AG04450 (cell line): ENCODE measurements at regions not wholly inside any gene's neighbourhood (a gene's known extent, or its start where the extent isn't known, plus 50 kb on each side); places are given as distances from the start of the nearest gene placed in this dataset.

Source experiments
- CTCF ChIA-PET: fragments of 300-600, 350-600 bp; formaldehyde crosslinking; extraction: SDS; loops from one replicate; lab custom pipeline; 2022; ENCODE audit warnings: antibody characterized with exemption, inconsistent platforms; lab: Charles Lee
- POLR2A ChIA-PET: fragments of 350-600 bp; formaldehyde crosslinking; extraction: SDS; loops from one replicate; lab custom pipeline; 2021; ENCODE audit warnings: antibody characterized with exemption, inconsistent platforms; lab: Yijun Ruan, JAX
- DNase-seq: peaks from one replicate; pipeline ENCODE4 v3.0.0-alpha.2; 2011; ENCODE audit warnings: low read depth, low spot score
- H3K27ac ChIP-seq: one replicate; pipeline ENCODE4 v1.5.1; 2012; ENCODE audit warnings: low read depth, low read length, control low read depth
- H3K27me3 ChIP-seq: one replicate; pipeline ENCODE4 v1.6.0; 2012; ENCODE audit warnings: low read length; ENCODE audit not compliant: control insufficient read depth, insufficient read depth
- H3K4me3 ChIP-seq: 2 replicates; pipeline ENCODE4 v1.5.1; 2011; ENCODE audit warnings: mild to moderate bottlenecking, low read depth, low read length, control low read depth
- H3K9me3 ChIP-seq: 2 replicates; pipeline ENCODE4 v1.5.1; 2012; ENCODE audit warnings: low read length; ENCODE audit not compliant: control insufficient read depth, insufficient read depth
- TF ChIP-seq, protein P1 (sequence below): IDR thresholded peaks from 2 replicates; pipeline ENCODE4 v1.5.1; 2011; ENCODE audit warnings: low read depth, low read length, control low read depth, inconsistent platforms

DNA sequence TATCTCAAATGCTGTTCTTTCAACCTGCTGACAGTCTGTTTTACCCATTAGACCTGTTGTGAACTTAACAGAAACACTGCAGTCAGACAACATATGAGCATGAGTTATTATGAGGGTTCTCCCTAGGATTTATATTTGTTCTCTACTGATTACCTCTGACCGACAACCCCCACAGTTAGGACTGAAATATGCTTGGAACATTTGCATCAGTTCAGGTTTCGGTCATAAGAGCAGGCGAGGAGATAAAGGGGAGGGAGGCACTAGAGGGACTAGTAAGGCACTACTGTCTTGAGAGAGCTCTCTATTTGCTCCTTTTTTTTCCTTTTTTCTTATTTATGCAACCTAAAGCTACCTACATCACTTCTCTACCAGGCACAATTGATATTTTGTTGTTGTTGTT lies 133.2 kb upstream of the REG3G start:
- DNase-seq = no peak
- no peaks in the 10 kb centered on the region for H3K27me3 ChIP-seq
- H3K9me3 ChIP-seq = peaks cover 17% of the 10 kb centered on the region
- ChIA-PET CTCF (no interaction called here), POLR2A (no interaction called here)
- H3K27ac ChIP-seq = no peak overlapping the region
- TF ChIP-seq, protein P1, sequence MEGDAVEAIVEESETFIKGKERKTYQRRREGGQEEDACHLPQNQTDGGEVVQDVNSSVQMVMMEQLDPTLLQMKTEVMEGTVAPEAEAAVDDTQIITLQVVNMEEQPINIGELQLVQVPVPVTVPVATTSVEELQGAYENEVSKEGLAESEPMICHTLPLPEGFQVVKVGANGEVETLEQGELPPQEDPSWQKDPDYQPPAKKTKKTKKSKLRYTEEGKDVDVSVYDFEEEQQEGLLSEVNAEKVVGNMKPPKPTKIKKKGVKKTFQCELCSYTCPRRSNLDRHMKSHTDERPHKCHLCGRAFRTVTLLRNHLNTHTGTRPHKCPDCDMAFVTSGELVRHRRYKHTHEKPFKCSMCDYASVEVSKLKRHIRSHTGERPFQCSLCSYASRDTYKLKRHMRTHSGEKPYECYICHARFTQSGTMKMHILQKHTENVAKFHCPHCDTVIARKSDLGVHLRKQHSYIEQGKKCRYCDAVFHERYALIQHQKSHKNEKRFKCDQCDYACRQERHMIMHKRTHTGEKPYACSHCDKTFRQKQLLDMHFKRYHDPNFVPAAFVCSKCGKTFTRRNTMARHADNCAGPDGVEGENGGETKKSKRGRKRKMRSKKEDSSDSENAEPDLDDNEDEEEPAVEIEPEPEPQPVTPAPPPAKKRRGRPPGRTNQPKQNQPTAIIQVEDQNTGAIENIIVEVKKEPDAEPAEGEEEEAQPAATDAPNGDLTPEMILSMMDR = no peak
- H3K4me3 ChIP-seq = no peak overlapping the region

GRCh38 chr2:78895022-78895421 lies 130.5 kb upstream of the REG3G start:
- ChIA-PET POLR2A (no interaction called here), CTCF (no interaction called here)
- TF ChIP-seq, protein P1 = no peak

DNA sequence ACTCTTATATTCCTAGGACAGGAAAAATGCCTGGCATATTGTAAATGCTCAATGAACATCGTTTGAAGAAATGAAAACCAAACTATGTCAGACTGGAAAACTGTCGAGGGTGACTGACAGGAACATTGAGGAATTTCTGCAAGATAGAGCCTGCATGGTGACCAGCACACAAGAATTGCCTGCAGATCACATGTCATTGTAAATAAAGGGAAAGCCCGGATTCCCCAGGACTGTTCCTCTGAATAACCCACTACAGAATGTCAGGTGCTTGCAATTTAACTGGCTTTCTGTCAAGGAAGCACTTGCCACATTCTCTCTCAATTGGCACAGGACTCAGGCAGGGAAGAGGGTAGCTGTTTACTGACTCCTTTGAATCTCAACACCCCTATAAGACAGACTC lies 129.0 kb upstream of the REG3G start:
- CTCF ChIA-PET = no interaction called here
- POLR2A ChIA-PET = no interaction called here
- Histone ChIP-seq H3K4me3 (no peak overlapping the region), H3K27me3 (no peaks in the 10 kb centered on the region), H3K9me3 (peaks cover 10% of the 10 kb centered on the region), H3K27ac (no peak overlapping the region)
- TF ChIP-seq, protein P1 = no peak
- no peak for DNase-seq

More at GRCh38 chr2:78895022-78895421, 130.5 kb upstream of the REG3G start:
- no peak for DNase-seq
- H3K4me3 ChIP-seq = no peak overlapping the region
- peaks cover 14% of the 10 kb centered on the region for H3K9me3 ChIP-seq
- H3K27ac ChIP-seq = no peak overlapping the region
- H3K27me3 ChIP-seq = no peaks in the 10 kb centered on the region

GRCh38 chr2:78907089-78907488 lies 118.4 kb upstream of the REG3G start:
- no peak for DNase-seq
- H3K27ac ChIP-seq = no peak overlapping the region
- ChIA-PET POLR2A (no interaction called here), CTCF (no interaction called here)
- no peak overlapping the region for H3K4me3 ChIP-seq
- H3K27me3 ChIP-seq = no peaks in the 10 kb centered on the region
- TF ChIP-seq, protein P1 = no peak
- peaks cover 8% of the 10 kb centered on the region for H3K9me3 ChIP-seq

GRCh38 chr2:78908973-78909372 lies 116.5 kb upstream of the REG3G start:
- Histone ChIP-seq H3K27ac (no peak overlapping the region), H3K27me3 (no peaks in the 10 kb centered on the region), H3K9me3 (peaks cover 4% of the 10 kb centered on the region; the same call in 1 of the 2 replicates), H3K4me3 (no peak overlapping the region)
- POLR2A ChIA-PET = no interaction called here
- TF ChIP-seq, protein P1 = no peak
- no peak for DNase-seq
- CTCF ChIA-PET = no interaction called here
